GM23338 (cell line): ENCODE measurements at regions not wholly inside any gene's neighbourhood (a gene's known extent, or its start where the extent isn't known, plus 50 kb on each side); places are given as distances from the start of the nearest gene placed in this dataset.

Experiments used
- TF ChIP-seq, protein P1 (sequence below): fragments of 250-450 bp; sonication (Bioruptor Pico); IDR thresholded peaks from 2 replicates; pipeline ENCODE4 v1.5.0; 2020; ENCODE audit warnings: mild to moderate bottlenecking, moderate library complexity
- TF ChIP-seq, protein P2 (sequence below), 2 experiments: fragments of 200-600 bp in 1 of 2; sonication (generic) in 1 of 2; conservative IDR thresholded peaks; 2 replicates each; pipeline versions ENCODE4 v1.5.1 to v1.6.1; 2016 to 2017; ENCODE audit warnings: antibody characterized with exemption in 2 of 2, low read depth in 2 of 2, mild to moderate bottlenecking in 2 of 2, moderate library complexity in 1 of 2

DNA sequence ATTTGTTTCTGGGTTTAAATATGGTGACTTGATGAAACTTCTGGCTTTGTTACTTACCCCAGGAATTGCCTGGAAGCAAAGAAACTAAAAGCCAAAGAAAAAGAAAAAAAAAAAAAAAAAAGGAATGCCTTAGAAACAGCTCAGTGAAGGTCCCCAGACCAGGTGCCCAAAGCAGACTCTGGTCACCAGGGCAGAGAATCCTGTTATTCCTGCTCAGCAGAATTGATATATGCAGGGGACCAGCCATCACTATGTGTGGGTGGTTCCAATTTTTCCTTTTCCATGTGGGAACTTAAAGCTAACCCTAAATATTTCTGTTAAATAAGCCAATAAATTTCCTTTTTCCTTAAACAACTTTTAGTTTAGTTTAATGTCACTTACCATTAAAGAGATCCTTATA lies 100.8 kb upstream of the TPRG1 start:
- TF ChIP-seq, protein P1, sequence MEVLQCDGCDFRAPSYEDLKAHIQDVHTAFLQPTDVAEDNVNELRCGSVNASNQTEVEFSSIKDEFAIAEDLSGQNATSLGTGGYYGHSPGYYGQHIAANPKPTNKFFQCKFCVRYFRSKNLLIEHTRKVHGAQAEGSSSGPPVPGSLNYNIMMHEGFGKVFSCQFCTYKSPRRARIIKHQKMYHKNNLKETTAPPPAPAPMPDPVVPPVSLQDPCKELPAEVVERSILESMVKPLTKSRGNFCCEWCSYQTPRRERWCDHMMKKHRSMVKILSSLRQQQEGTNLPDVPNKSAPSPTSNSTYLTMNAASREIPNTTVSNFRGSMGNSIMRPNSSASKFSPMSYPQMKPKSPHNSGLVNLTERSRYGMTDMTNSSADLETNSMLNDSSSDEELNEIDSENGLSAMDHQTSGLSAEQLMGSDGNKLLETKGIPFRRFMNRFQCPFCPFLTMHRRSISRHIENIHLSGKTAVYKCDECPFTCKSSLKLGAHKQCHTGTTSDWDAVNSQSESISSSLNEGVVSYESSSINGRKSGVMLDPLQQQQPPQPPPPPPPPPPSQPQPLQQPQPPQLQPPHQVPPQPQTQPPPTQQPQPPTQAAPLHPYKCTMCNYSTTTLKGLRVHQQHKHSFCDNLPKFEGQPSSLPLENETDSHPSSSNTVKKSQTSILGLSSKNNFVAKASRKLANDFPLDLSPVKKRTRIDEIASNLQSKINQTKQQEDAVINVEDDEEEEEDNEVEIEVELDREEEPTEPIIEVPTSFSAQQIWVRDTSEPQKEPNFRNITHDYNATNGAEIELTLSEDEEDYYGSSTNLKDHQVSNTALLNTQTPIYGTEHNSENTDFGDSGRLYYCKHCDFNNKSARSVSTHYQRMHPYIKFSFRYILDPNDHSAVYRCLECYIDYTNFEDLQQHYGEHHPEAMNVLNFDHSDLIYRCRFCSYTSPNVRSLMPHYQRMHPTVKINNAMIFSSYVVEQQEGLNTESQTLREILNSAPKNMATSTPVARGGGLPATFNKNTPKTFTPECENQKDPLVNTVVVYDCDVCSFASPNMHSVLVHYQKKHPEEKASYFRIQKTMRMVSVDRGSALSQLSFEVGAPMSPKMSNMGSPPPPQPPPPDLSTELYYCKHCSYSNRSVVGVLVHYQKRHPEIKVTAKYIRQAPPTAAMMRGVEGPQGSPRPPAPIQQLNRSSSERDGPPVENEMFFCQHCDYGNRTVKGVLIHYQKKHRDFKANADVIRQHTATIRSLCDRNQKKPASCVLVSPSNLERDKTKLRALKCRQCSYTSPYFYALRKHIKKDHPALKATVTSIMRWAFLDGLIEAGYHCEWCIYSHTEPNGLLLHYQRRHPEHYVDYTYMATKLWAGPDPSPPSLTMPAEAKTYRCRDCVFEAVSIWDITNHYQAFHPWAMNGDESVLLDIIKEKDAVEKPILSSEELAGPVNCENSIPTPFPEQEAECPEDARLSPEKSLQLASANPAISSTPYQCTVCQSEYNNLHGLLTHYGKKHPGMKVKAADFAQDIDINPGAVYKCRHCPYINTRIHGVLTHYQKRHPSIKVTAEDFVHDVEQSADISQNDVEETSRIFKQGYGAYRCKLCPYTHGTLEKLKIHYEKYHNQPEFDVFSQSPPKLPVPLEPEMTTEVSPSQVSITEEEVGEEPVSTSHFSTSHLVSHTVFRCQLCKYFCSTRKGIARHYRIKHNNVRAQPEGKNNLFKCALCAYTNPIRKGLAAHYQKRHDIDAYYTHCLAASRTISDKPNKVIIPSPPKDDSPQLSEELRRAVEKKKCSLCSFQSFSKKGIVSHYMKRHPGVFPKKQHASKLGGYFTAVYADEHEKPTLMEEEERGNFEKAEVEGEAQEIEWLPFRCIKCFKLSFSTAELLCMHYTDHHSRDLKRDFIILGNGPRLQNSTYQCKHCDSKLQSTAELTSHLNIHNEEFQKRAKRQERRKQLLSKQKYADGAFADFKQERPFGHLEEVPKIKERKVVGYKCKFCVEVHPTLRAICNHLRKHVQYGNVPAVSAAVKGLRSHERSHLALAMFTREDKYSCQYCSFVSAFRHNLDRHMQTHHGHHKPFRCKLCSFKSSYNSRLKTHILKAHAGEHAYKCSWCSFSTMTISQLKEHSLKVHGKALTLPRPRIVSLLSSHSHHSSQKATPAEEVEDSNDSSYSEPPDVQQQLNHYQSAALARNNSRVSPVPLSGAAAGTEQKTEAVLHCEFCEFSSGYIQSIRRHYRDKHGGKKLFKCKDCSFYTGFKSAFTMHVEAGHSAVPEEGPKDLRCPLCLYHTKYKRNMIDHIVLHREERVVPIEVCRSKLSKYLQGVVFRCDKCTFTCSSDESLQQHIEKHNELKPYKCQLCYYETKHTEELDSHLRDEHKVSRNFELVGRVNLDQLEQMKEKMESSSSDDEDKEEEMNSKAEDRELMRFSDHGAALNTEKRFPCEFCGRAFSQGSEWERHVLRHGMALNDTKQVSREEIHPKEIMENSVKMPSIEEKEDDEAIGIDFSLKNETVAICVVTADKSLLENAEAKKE (CRISPR knock-in tag) = no peak
- TF ChIP-seq, protein P2, sequence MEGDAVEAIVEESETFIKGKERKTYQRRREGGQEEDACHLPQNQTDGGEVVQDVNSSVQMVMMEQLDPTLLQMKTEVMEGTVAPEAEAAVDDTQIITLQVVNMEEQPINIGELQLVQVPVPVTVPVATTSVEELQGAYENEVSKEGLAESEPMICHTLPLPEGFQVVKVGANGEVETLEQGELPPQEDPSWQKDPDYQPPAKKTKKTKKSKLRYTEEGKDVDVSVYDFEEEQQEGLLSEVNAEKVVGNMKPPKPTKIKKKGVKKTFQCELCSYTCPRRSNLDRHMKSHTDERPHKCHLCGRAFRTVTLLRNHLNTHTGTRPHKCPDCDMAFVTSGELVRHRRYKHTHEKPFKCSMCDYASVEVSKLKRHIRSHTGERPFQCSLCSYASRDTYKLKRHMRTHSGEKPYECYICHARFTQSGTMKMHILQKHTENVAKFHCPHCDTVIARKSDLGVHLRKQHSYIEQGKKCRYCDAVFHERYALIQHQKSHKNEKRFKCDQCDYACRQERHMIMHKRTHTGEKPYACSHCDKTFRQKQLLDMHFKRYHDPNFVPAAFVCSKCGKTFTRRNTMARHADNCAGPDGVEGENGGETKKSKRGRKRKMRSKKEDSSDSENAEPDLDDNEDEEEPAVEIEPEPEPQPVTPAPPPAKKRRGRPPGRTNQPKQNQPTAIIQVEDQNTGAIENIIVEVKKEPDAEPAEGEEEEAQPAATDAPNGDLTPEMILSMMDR (conservative IDR thresholded peaks at IDR 0.05; ENCODE audit: low read depth in 2 of 2) = no peak
